ENCODE measurements at regions not wholly inside any gene's neighbourhood (a gene's known extent, or its start where the extent isn't known, plus 50 kb on each side); places are given as distances from the start of the nearest gene placed in this dataset.

- TF ChIP-seq POLR2A (IDR thresholded peaks at IDR 0.05) (no peak), CTCF (IDR thresholded peaks at IDR 0.05) (no peak), EP300 (IDR thresholded peaks at IDR 0.05) (no peak)
- no peaks in the 10 kb centered on the region for H3K36me3 ChIP-seq
- H3K4me1 ChIP-seq, result no peaks in the 10 kb centered on the region
- H3K27me3 ChIP-seq, result no peaks in the 10 kb centered on the region
- 76 to 79% methylated on average over 5 of the region's 5 CpGs for WGBS, 2 donors
- H3K27ac ChIP-seq, result no peak overlapping the region
- no peak overlapping the region for H3K4me3 ChIP-seq
- no peak for DNase-seq (ENCODE audit: low spot score in 2 of 2)
- peaks cover 0 to 12% (median 0%) of the 10 kb centered on the region in 4 donors for H3K9me3 ChIP-seq
Measured at GRCh38 chr15:88400084-88400483, 67.1 kb downstream of the MRPL46 start.

GRCh38 chr15:88399021-88399685 is 68.0 kb downstream of the MRPL46 start:
- TF ChIP-seq EP300 (IDR thresholded peaks at IDR 0.05), result no peak
- Histone ChIP-seq H3K27me3 (no peaks in the 10 kb centered on the region), H3K4me3 (no peak overlapping the region), H3K9me3 (peaks cover 0 to 14% (median 0%) of the 10 kb centered on the region in 4 donors), H3K27ac (no peak overlapping the region), H3K36me3 (no peaks in the 10 kb centered on the region), H3K4me1 (no peaks in the 10 kb centered on the region)
- WGBS, 2 donors, result 93 to 96% methylated on average over 7 to 8 of the region's 9 CpGs
- no peak for DNase-seq (ENCODE audit: low spot score in 2 of 2)

GRCh38 chr15:88398011-88398410 is 69.2 kb downstream of the MRPL46 start:
- H3K4me3 ChIP-seq, result no peak overlapping the region
- no peak overlapping the region for H3K27ac ChIP-seq
- TF ChIP-seq POLR2A (IDR thresholded peaks at IDR 0.05) (no peak), EP300 (IDR thresholded peaks at IDR 0.05) (no peak), CTCF (IDR thresholded peaks at IDR 0.05) (no peak)
- peaks cover 0 to 14% (median 0%) of the 10 kb centered on the region in 4 donors for H3K9me3 ChIP-seq
- DNase-seq (ENCODE audit: low spot score in 2 of 2), result no peak
- no peaks in the 10 kb centered on the region for H3K36me3 ChIP-seq
- no peaks in the 10 kb centered on the region for H3K27me3 ChIP-seq
- H3K4me1 ChIP-seq, result no peaks in the 10 kb centered on the region
- WGBS, 2 donors, result 86 to 100% methylated on average over 1 of the region's 1 CpG

GRCh38 chr15:88397506-88397905 is 69.7 kb downstream of the MRPL46 start:
- Histone ChIP-seq H3K27ac (no peak overlapping the region), H3K9me3 (peaks cover 0 to 14% (median 0%) of the 10 kb centered on the region in 4 donors), H3K36me3 (no peaks in the 10 kb centered on the region), H3K4me1 (no peaks in the 10 kb centered on the region), H3K4me3 (no peak overlapping the region), H3K27me3 (no peaks in the 10 kb centered on the region)
- WGBS, 2 donors, result 82 to 88% methylated on average over 6 of the region's 6 CpGs
- DNase-seq (ENCODE audit: low spot score in 2 of 2), result no peak
- TF ChIP-seq EP300 (IDR thresholded peaks at IDR 0.05), result no peak
- no peak for TF ChIP-seq POLR2A (IDR thresholded peaks at IDR 0.05)
- TF ChIP-seq CTCF (IDR thresholded peaks at IDR 0.05), result no peak

- WGBS, 2 donors, result 54 to 64% methylated on average over 6 of the region's 6 CpGs
- no peak for DNase-seq (ENCODE audit: low spot score in 2 of 2)
- Histone ChIP-seq H3K27ac (no peak overlapping the region), H3K36me3 (no peaks in the 10 kb centered on the region), H3K27me3 (no peaks in the 10 kb centered on the region), H3K4me3 (no peak overlapping the region), H3K9me3 (peaks cover 0 to 14% (median 0%) of the 10 kb centered on the region in 4 donors), H3K4me1 (no peaks in the 10 kb centered on the region)
- TF ChIP-seq EP300 (IDR thresholded peaks at IDR 0.05) (no peak), CTCF (IDR thresholded peaks at IDR 0.05) (no peak), POLR2A (IDR thresholded peaks at IDR 0.05) (no peak)
Measured at GRCh38 chr15:88395872-88396781, 71.1 kb downstream of the MRPL46 start.
